ENCODE measurements at regions not wholly inside any gene's neighbourhood (a gene's known extent, or its start where the extent isn't known, plus 50 kb on each side); places are given as distances from the start of the nearest gene placed in this dataset.

DNA sequence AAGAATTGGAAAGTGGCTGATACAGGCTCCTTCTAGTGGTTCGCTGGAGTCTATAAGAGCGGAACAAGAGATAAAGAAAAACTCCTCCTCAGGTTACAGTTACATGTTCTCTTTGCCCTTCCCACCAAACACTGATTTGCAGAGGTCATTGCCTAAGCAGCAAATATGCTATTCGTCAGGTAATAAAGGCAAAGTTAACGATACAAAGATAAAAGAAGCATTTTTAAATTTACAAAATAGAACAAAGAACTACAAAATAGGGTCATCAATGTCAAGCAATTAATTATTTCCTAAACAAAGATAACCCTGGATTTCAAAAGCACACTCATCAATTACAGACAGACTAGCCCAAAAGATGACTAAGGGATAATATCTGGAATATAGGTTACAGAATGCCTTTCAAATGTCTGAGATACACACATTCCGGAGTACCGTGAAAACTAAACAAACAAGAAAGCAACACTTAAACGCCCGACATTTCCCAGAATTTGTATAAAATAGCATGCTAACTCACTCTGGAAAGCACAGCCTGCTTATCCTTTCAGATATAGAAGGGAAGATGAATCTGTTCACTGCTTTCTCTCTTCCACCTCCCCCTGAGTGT lies 186.4 kb downstream of the MREG start:
- TF ChIP-seq POLR2A (IDR thresholded peaks at IDR 0.05; ENCODE audit: control extremely low read depth in 1 of 2, low read depth in 2 of 2, low read length in 2 of 2): no peak
- TF ChIP-seq, protein P1, sequence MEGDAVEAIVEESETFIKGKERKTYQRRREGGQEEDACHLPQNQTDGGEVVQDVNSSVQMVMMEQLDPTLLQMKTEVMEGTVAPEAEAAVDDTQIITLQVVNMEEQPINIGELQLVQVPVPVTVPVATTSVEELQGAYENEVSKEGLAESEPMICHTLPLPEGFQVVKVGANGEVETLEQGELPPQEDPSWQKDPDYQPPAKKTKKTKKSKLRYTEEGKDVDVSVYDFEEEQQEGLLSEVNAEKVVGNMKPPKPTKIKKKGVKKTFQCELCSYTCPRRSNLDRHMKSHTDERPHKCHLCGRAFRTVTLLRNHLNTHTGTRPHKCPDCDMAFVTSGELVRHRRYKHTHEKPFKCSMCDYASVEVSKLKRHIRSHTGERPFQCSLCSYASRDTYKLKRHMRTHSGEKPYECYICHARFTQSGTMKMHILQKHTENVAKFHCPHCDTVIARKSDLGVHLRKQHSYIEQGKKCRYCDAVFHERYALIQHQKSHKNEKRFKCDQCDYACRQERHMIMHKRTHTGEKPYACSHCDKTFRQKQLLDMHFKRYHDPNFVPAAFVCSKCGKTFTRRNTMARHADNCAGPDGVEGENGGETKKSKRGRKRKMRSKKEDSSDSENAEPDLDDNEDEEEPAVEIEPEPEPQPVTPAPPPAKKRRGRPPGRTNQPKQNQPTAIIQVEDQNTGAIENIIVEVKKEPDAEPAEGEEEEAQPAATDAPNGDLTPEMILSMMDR (IDR thresholded peaks at IDR 0.05; ENCODE audit: control extremely low read depth in 1 of 3, insufficient read depth in 1 of 3, low read depth in 1 of 3, low read length in 3 of 3): no peak
- no peak for TF ChIP-seq RFX5 (IDR thresholded peaks at IDR 0.05; ENCODE audit: borderline replicate concordance, low read depth, low read length)

Measured in H1 (cell line).